A673 (cell line): ENCODE measurements at regions not wholly inside any gene's neighbourhood (a gene's known extent, or its start where the extent isn't known, plus 50 kb on each side); places are given as distances from the start of the nearest gene placed in this dataset.

ENCODE experiments used
- BruUV-seq: library from RNA; stranded (reverse); fragments of 400-500 nt; replicated peaks from 2 replicates; lab custom pipeline; 2021; lab: Mats Ljungman, UMichigan
- CTCF ChIA-PET: fragments of 300-600 bp; sonication (Branson Sonifier 250); formaldehyde crosslinking; loops from one replicate; lab custom pipeline; 2022; ENCODE audit warnings: antibody characterized with exemption; lab: Charles Lee
- POLR2A ChIA-PET: fragments of 300-600 bp; sonication (Branson Sonifier 250); formaldehyde crosslinking; loops from one replicate; lab custom pipeline; 2022; ENCODE audit warnings: antibody characterized with exemption; ENCODE audit not compliant: low non-redundant PET; lab: Charles Lee
- DNase-seq: peaks from one replicate; pipeline ENCODE4 v3.0.0-alpha.2; 2015; ENCODE audit warnings: low spot score
- H3K27ac ChIP-seq: fragments of 200-600 bp; sonication (generic); 2 replicates; pipeline ENCODE4 v1.5.1; 2016; ENCODE audit warnings: mixed run types, low read depth, mild to moderate bottlenecking, mixed read lengths, antibody characterized with exemption, low read length; ENCODE audit not compliant: poor library complexity, severe bottlenecking
- H3K27me3 ChIP-seq: fragments of 200-600 bp; sonication (generic); replicated peaks from 2 replicates; pipeline ENCODE4 v1.6.1; 2017; ENCODE audit warnings: mixed run types, low read depth, mild to moderate bottlenecking, mixed read lengths, antibody characterized with exemption, low read length; ENCODE audit not compliant: insufficient read depth, poor library complexity
- H3K36me3 ChIP-seq: fragments of 200-600 bp; sonication (generic); 2 replicates; pipeline ENCODE4 v1.6.1; 2016; ENCODE audit warnings: mixed run types, mild to moderate bottlenecking, mixed read lengths, antibody characterized with exemption, low read length; ENCODE audit not compliant: insufficient read depth, poor library complexity, severe bottlenecking
- H3K4me1 ChIP-seq: fragments of 200-600 bp; sonication (generic); 2 replicates; pipeline ENCODE4 v1.6.1; 2017; ENCODE audit warnings: mixed run types, mild to moderate bottlenecking, mixed read lengths, antibody characterized with exemption, low read length; ENCODE audit not compliant: insufficient read depth, poor library complexity, severe bottlenecking
- H3K4me3 ChIP-seq: fragments of 200-600 bp; sonication (generic); 2 replicates; pipeline ENCODE4 v1.5.1; 2016; ENCODE audit warnings: low read depth, mixed run types, mild to moderate bottlenecking, mixed read lengths, low read length; ENCODE audit not compliant: poor library complexity, severe bottlenecking
- H3K9me3 ChIP-seq: fragments of 200-600 bp; sonication (generic); 2 replicates; pipeline ENCODE4 v1.6.1; 2016; ENCODE audit warnings: mixed run types, low read depth, mild to moderate bottlenecking, mixed read lengths, antibody characterized with exemption, low read length; ENCODE audit not compliant: poor library complexity, severe bottlenecking
- CTCF ChIP-seq: fragments of 300-800, 200-600 bp; sonication (generic); conservative IDR thresholded peaks from 2 replicates; pipeline ENCODE4 v1.5.1; 2017; ENCODE audit warnings: low read depth, mild to moderate bottlenecking, antibody characterized with exemption, low read length, moderate library complexity, mixed read lengths
- EZH2 ChIP-seq: fragments of 200-600 bp; sonication (generic); IDR thresholded peaks from 2 replicates; pipeline ENCODE4 v1.6.1; 2017; ENCODE audit warnings: borderline replicate concordance, low read depth, mild to moderate bottlenecking, mixed read lengths, antibody characterized with exemption, low read length; ENCODE audit not compliant: poor library complexity, severe bottlenecking
- intact Hi-C: fragments of 100-400 bp; cut with micrococcal nuclease; formaldehyde crosslinking; loops from one replicate; pipeline ENCODE4 v1.10.0; 2022; ENCODE audit not compliant: unreplicated experiment

DNA sequence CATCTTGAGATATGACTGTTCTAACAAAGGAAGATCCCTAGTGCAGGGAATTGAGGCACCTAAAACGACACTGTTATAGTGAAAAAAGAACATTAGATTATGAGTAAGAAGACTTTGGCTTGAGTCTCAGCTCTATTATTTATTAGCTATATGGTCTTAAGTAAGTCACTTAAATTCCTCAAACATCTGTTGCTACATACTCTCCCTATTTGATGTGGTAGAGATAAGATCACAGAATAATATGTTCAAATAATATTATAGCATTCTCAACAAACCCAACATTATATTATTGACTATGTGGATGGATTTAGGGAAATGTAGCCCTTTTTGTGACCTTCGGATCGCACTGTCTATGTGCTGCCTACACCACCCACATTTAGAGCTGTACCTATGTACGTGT, 136.9 kb downstream of the P2RY1 start:
- ChIA-PET POLR2A (no interaction called here), CTCF (no interaction called here)
- no peak for DNase-seq
- no peak overlapping the region for H3K27ac ChIP-seq
- no peak for TF ChIP-seq CTCF
- TF ChIP-seq EZH2 = no peak
- H3K4me3 ChIP-seq = no peak overlapping the region
- H3K36me3 ChIP-seq = no peaks in the 10 kb centered on the region
- no TSS peak for BruUV-seq
- no peaks in the 10 kb centered on the region for H3K9me3 ChIP-seq
- no peaks in the 10 kb centered on the region for H3K27me3 ChIP-seq
- intact Hi-C loops = no loop called here
- H3K4me1 ChIP-seq = no peaks in the 10 kb centered on the region

DNA sequence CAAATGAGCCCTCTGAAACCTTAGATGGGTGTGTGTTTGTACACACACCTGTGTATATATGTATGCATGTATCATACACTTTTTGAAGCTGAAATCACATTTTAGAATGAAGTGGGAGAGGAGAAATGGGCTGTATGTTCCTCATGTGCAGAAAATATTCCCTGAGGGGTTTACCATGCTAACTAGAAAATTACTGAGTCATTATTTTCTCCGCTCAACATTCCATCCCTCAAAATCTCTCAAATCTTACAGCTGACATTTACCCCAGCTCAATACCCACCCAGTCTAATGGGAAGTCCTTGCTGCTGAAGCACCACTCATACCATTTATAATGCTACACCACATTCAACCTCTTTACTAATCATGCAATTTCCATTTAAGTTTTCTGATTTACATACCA, 138.6 kb downstream of the P2RY1 start:
- ChIA-PET POLR2A (no interaction called here), CTCF (no interaction called here)
- no TSS peak for BruUV-seq

GRCh38 chr3:152976239-152976638, 141.3 kb downstream of the P2RY1 start:
- Histone ChIP-seq H3K4me3 (no peak overlapping the region), H3K36me3 (no peaks in the 10 kb centered on the region), H3K9me3 (no peaks in the 10 kb centered on the region), H3K27ac (no peak overlapping the region), H3K4me1 (no peaks in the 10 kb centered on the region), H3K27me3 (no peaks in the 10 kb centered on the region)
- ChIA-PET POLR2A (no interaction called here), CTCF (no interaction called here)
- BruUV-seq = no TSS peak
- no peak for DNase-seq
- TF ChIP-seq EZH2 = no peak
- TF ChIP-seq CTCF = no peak
- intact Hi-C loops = no loop called here

More for the DNA sequence above, 138.6 kb downstream of the P2RY1 start:
- Histone ChIP-seq H3K27me3 (no peaks in the 10 kb centered on the region), H3K4me3 (no peak overlapping the region), H3K4me1 (no peaks in the 10 kb centered on the region), H3K9me3 (no peaks in the 10 kb centered on the region), H3K27ac (no peak overlapping the region), H3K36me3 (no peaks in the 10 kb centered on the region)
- DNase-seq = no peak
- TF ChIP-seq EZH2 (no peak), CTCF (no peak)
- intact Hi-C loops = no loop called here
